ENCODE measurements at regions not wholly inside any gene's neighbourhood (a gene's known extent, or its start where the extent isn't known, plus 50 kb on each side); places are given as distances from the start of the nearest gene placed in this dataset.

DNA sequence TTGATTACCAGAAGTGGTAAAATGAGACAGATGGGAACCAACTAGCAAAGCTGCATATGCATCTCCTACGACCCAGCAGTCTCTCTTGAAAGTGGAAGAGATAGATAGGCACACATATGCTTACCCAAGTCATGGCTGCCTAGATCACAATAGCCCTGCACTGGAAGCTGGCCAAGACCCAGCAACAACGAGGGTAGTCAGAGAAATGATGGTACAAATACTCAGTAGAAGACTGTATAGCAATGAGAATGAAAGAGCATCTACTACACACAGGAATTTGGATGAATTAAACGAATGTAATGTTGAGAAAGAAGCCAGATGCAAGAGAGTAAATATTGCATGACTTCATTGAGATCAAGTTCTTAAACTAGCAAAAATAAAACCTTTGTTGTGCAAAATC, 100.3 kb upstream of the FAT1 start:
- ATAC-seq (ENCODE audit: insufficient read depth, low FRiP score) = no peak
- Histone ChIP-seq H3K4me1 (ENCODE audit: control insufficient read depth in 5 of 5, insufficient read depth in 5 of 5, low read length in 5 of 5) (peaks cover 0 to 21% (median 0%) of the 10 kb centered on the region in 5 donors), H3K36me3 (ENCODE audit: control insufficient read depth in 4 of 4, insufficient read depth in 4 of 4, low read length in 4 of 4) (no peaks in the 10 kb centered on the region), H3K9ac (ENCODE audit: insufficient read depth in 1 of 2, low read length in 2 of 2) (no peak overlapping the region), H3K4me3 (no peak overlapping the region), H3K9me3 (ENCODE audit: control insufficient read depth in 4 of 4, insufficient read depth in 3 of 4, low read length in 3 of 4) (peaks cover 0 to 2% (median 0%) of the 10 kb centered on the region in 4 donors), H3K27me3 (ENCODE audit: control insufficient read depth in 3 of 3, insufficient read depth in 3 of 3, low read length in 2 of 3) (no peaks in the 10 kb centered on the region), H3K27ac (ENCODE audit: low read depth in 1 of 2, low read length in 1 of 2) (no peak overlapping the region)
- TF ChIP-seq, protein P1, sequence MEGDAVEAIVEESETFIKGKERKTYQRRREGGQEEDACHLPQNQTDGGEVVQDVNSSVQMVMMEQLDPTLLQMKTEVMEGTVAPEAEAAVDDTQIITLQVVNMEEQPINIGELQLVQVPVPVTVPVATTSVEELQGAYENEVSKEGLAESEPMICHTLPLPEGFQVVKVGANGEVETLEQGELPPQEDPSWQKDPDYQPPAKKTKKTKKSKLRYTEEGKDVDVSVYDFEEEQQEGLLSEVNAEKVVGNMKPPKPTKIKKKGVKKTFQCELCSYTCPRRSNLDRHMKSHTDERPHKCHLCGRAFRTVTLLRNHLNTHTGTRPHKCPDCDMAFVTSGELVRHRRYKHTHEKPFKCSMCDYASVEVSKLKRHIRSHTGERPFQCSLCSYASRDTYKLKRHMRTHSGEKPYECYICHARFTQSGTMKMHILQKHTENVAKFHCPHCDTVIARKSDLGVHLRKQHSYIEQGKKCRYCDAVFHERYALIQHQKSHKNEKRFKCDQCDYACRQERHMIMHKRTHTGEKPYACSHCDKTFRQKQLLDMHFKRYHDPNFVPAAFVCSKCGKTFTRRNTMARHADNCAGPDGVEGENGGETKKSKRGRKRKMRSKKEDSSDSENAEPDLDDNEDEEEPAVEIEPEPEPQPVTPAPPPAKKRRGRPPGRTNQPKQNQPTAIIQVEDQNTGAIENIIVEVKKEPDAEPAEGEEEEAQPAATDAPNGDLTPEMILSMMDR (IDR thresholded peaks at IDR 0.05; ENCODE audit: control extremely low read depth, extremely low read depth) = no peak
- DNase-seq = no peak
- 51 to 62% methylated on average over 3 of the region's 3 CpGs for WGBS, 2 donors

DNA sequence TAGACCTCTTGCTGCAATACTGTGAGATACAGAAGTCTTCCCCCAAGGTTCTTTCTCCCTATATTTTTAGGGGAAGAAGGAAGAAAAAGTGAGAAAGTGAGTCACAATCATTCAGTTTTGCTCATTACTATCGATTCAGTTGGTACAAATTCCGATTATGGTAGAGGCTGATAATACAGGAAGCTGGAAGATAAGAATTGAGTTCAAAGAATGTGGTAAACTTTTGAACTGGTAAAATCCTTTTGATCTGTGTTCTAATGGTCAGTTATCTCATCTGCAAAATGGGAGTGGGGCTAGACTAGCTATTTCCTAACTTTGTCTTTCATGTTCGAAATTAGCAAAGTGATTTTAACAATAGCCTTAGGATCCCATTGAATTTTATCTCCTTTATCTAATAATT, 101.4 kb upstream of the FAT1 start:
- Histone ChIP-seq H3K9ac (ENCODE audit: insufficient read depth in 1 of 2, low read length in 2 of 2) (no peak overlapping the region), H3K9me3 (ENCODE audit: control insufficient read depth in 4 of 4, insufficient read depth in 3 of 4, low read length in 3 of 4) (peaks cover 0 to 2% (median under 1%) of the 10 kb centered on the region in 4 donors), H3K4me1 (ENCODE audit: control insufficient read depth in 5 of 5, insufficient read depth in 5 of 5, low read length in 5 of 5) (peaks cover 0 to 12% (median 0%) of the 10 kb centered on the region in 5 donors), H3K4me3 (no peak overlapping the region), H3K27me3 (ENCODE audit: control insufficient read depth in 3 of 3, insufficient read depth in 3 of 3, low read length in 2 of 3) (no peaks in the 10 kb centered on the region), H3K36me3 (ENCODE audit: control insufficient read depth in 4 of 4, insufficient read depth in 4 of 4, low read length in 4 of 4) (no peaks in the 10 kb centered on the region), H3K27ac (ENCODE audit: low read depth in 1 of 2, low read length in 1 of 2) (no peak overlapping the region)
- TF ChIP-seq, protein P1 (IDR thresholded peaks at IDR 0.05; ENCODE audit: control extremely low read depth, extremely low read depth) = no peak
- DNase-seq = no peak
- ATAC-seq (ENCODE audit: insufficient read depth, low FRiP score) = no peak
- WGBS, 2 donors = 67 to 72% methylated on average over 3 of the region's 3 CpGs

DNA sequence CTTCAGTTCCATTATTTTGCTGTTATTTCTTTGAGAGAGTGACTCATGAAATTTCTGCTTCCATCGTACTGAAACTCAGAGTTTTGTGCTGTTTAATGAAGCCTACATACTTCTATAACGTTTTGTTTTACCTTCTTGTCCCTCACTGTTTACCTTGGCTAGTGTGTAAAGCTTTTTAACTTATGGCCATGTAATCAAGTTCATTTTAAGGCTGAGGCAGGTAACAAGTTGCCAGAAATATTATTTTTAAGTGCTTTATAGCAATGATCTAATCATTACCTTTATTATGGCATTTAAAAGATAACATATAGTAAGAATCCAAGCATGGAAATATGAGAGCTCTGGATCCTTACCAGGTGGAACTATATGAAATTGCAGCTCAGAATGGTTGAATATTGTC, 102.3 kb upstream of the FAT1 start:
- DNase-seq = no peak

More for the DNA sequence above, 102.3 kb upstream of the FAT1 start:
- WGBS, 2 donors = 41 to 76% methylated on average over 2 of the region's 2 CpGs
- ATAC-seq (ENCODE audit: insufficient read depth, low FRiP score) = no peak
- Histone ChIP-seq H3K4me3 (no peak overlapping the region), H3K36me3 (ENCODE audit: control insufficient read depth in 4 of 4, insufficient read depth in 4 of 4, low read length in 4 of 4) (no peaks in the 10 kb centered on the region), H3K27me3 (ENCODE audit: control insufficient read depth in 3 of 3, insufficient read depth in 3 of 3, low read length in 2 of 3) (no peaks in the 10 kb centered on the region), H3K27ac (ENCODE audit: low read depth in 1 of 2, low read length in 1 of 2) (no peak overlapping the region), H3K9me3 (ENCODE audit: control insufficient read depth in 4 of 4, insufficient read depth in 3 of 4, low read length in 3 of 4) (peaks cover 0 to 2% (median under 1%) of the 10 kb centered on the region in 4 donors), H3K9ac (ENCODE audit: insufficient read depth in 1 of 2, low read length in 2 of 2) (no peak overlapping the region), H3K4me1 (ENCODE audit: control insufficient read depth in 5 of 5, insufficient read depth in 5 of 5, low read length in 5 of 5) (peaks cover 0 to 3% (median 0%) of the 10 kb centered on the region in 5 donors)
- TF ChIP-seq, protein P1 (IDR thresholded peaks at IDR 0.05; ENCODE audit: control extremely low read depth, extremely low read depth) = no peak
